ENCODE measurements at regions not wholly inside any gene's neighbourhood (a gene's known extent, or its start where the extent isn't known, plus 50 kb on each side); places are given as distances from the start of the nearest gene placed in this dataset.

- TF ChIP-seq NR2F2 (IDR thresholded peaks at IDR 0.05; ENCODE audit: borderline replicate concordance, low read depth) (no peak), BRCA1 (CRISPR knock-in tag; IDR thresholded peaks at IDR 0.05) (no peak), NFYB (CRISPR knock-in tag; IDR thresholded peaks at IDR 0.05) (no peak), ZFP36L1 (CRISPR knock-in tag; IDR thresholded peaks at IDR 0.05) (no peak), POLR2A (IDR thresholded peaks at IDR 0.05; ENCODE audit: insufficient read depth in 1 of 2, low read depth in 2 of 2, low read length in 2 of 2) (no peak), GZF1 (CRISPR knock-in tag; IDR thresholded peaks at IDR 0.05) (no peak)
- TF ChIP-seq, protein P1, sequence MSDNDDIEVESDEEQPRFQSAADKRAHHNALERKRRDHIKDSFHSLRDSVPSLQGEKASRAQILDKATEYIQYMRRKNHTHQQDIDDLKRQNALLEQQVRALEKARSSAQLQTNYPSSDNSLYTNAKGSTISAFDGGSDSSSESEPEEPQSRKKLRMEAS (IDR thresholded peaks at IDR 0.05), result no peak
Observed at GRCh38 chr2:6645004-6645403, 220.7 kb downstream of the CMPK2 start.

Measured in HepG2 (cell line).